NT2/D1 (cell line): ENCODE measurements at regions not wholly inside any gene's neighbourhood (a gene's known extent, or its start where the extent isn't known, plus 50 kb on each side); places are given as distances from the start of the nearest gene placed in this dataset.

Source experiments
- SUZ12 ChIP-seq: IDR thresholded peaks from 2 replicates; pipeline ENCODE4 v1.6.1; 2011; ENCODE audit not compliant: insufficient read length, insufficient read depth; ENCODE audit errors: extremely low read depth
- YY1 ChIP-seq: IDR thresholded peaks from 2 replicates; pipeline ENCODE4 v1.6.1; 2011; ENCODE audit not compliant: insufficient read length, insufficient read depth
- ZNF274 ChIP-seq: IDR thresholded peaks from 2 replicates; pipeline ENCODE4 v1.6.1; 2011; ENCODE audit warnings: mild to moderate bottlenecking, low read depth, low read length

DNA sequence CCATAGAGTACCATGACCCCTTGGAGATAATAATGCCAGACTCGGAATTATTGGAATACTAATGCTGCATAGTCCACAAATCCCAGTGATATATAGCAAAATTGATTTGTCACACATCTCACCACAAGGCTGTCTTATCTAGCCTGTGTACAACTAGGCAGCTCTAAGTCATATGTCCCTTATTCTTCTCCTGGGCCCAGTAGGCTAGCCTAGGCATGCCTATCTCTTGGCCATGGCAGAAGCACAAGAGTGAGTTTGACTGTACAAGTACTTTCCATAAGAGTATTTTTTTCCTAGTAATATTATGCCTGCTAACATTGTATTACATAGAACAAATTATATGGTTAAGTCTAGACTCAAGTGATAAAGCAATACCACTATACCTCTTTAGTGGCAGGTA is 1122.1 kb upstream of the SEL1L start:
- no peak for TF ChIP-seq SUZ12
- TF ChIP-seq YY1 = no peak
- TF ChIP-seq ZNF274 = no peak
